Mesenchymal stem cell (in vitro differentiated cells and primary cell): ENCODE measurements at regions not wholly inside any gene's neighbourhood (a gene's known extent, or its start where the extent isn't known, plus 50 kb on each side); places are given as distances from the start of the nearest gene placed in this dataset.

Experiments used
- DNase-seq: peaks from one replicate; pipeline ENCODE4 v3.0.0-alpha.2; 2013
- H2AFZ ChIP-seq: one replicate; pipeline ENCODE4 v1.6.1; 2013; ENCODE audit warnings: low read depth, mild to moderate bottlenecking, control low read depth, inconsistent platforms, low read length, moderate library complexity
- H2AK5ac ChIP-seq: 2 replicates; pipeline ENCODE4 v1.6.1; 2013; ENCODE audit warnings: low read length, moderate library complexity, mild to moderate bottlenecking, inconsistent platforms; ENCODE audit not compliant: severe bottlenecking
- H2BK120ac ChIP-seq: one replicate; pipeline ENCODE4 v1.6.1; 2013; ENCODE audit warnings: low read depth, mild to moderate bottlenecking, inconsistent platforms, low read length, moderate library complexity
- H2BK12ac ChIP-seq, 2 experiments: one replicate each; pipeline ENCODE4 v1.6.1; 2013; ENCODE audit warnings: inconsistent platforms in 2 of 2, low read length in 2 of 2, mild to moderate bottlenecking in 2 of 2, moderate library complexity in 2 of 2, control low read depth in 1 of 2
- H2BK15ac ChIP-seq: one replicate; pipeline ENCODE4 v1.6.1; 2013; ENCODE audit warnings: mild to moderate bottlenecking, low read depth, inconsistent platforms; ENCODE audit not compliant: poor library complexity, severe bottlenecking
- H2BK5ac ChIP-seq: 2 replicates; pipeline ENCODE4 v1.6.1; 2013; ENCODE audit warnings: low read depth, mild to moderate bottlenecking, low read length, control low read depth, inconsistent platforms; ENCODE audit not compliant: poor library complexity, severe bottlenecking
- H3K14ac ChIP-seq, 2 experiments: one replicate each; pipeline ENCODE4 v1.6.1; 2013; ENCODE audit warnings: inconsistent platforms in 2 of 2, low read length in 2 of 2, control low read depth in 1 of 2, mild to moderate bottlenecking in 1 of 2, moderate library complexity in 1 of 2
- H3K18ac ChIP-seq, 2 experiments: one replicate each; pipeline ENCODE4 v1.6.1; 2013; ENCODE audit warnings: inconsistent platforms in 2 of 2, low read length in 2 of 2, control low read depth in 1 of 2, low read depth in 1 of 2, mild to moderate bottlenecking in 1 of 2
- H3K23ac ChIP-seq, 2 experiments: one replicate each; pipeline ENCODE4 v1.6.1; 2013; ENCODE audit warnings: inconsistent platforms in 2 of 2, low read length in 2 of 2, mild to moderate bottlenecking in 2 of 2, moderate library complexity in 2 of 2, control low read depth in 1 of 2
- H3K27ac ChIP-seq: 2 replicates; pipeline ENCODE4 v1.5.1; 2013; ENCODE audit warnings: mild to moderate bottlenecking, moderate library complexity, low read length, control low read depth, inconsistent platforms; ENCODE audit not compliant: poor library complexity, severe bottlenecking
- H3K27me3 ChIP-seq, 2 experiments: 2 replicates each; pipeline versions ENCODE4 v1.6.1 to v1.7.0; 2013; ENCODE audit warnings: low read length in 2 of 2, mild to moderate bottlenecking in 2 of 2, moderate library complexity in 2 of 2, control low read depth in 1 of 2, inconsistent platforms in 1 of 2; ENCODE audit not compliant: control insufficient read depth in 1 of 2, insufficient read depth in 1 of 2
- H3K36me3 ChIP-seq, 2 experiments: 2 replicates each; pipeline versions ENCODE4 v1.6.1 to v1.7.0; 2013; ENCODE audit warnings: low read length in 2 of 2, control low read depth in 1 of 2, inconsistent platforms in 1 of 2, low read depth in 1 of 2, mild to moderate bottlenecking in 1 of 2; ENCODE audit not compliant: insufficient read depth in 2 of 2, control insufficient read depth in 1 of 2
- H3K4ac ChIP-seq, 2 experiments: one replicate each; pipeline ENCODE4 v1.6.1; 2013; ENCODE audit warnings: inconsistent platforms in 2 of 2, low read length in 2 of 2, mild to moderate bottlenecking in 2 of 2, moderate library complexity in 2 of 2, control low read depth in 1 of 2, low read depth in 1 of 2
- H3K4me1 ChIP-seq: 2 replicates; pipeline ENCODE4 v1.6.1; 2013; ENCODE audit warnings: low read depth, low read length, control low read depth; ENCODE audit not compliant: control insufficient read depth, insufficient read depth
- H3K4me2 ChIP-seq: 2 replicates; pipeline ENCODE4 v1.6.1; 2013; ENCODE audit warnings: low read length, mild to moderate bottlenecking, inconsistent platforms; ENCODE audit not compliant: poor library complexity, severe bottlenecking
- H3K4me3 ChIP-seq, 2 experiments: 2 replicates each; pipeline versions ENCODE4 v1.5.1 to v1.7.0; 2013; ENCODE audit warnings: low read length in 2 of 2, mild to moderate bottlenecking in 2 of 2, control low read depth in 1 of 2, low read depth in 1 of 2; ENCODE audit not compliant: insufficient read depth in 1 of 2
- H3K79me1 ChIP-seq: replicated peaks from 2 replicates; pipeline ENCODE4 v1.6.1; 2013; ENCODE audit warnings: mild to moderate bottlenecking, control low read depth, low read length, inconsistent platforms; ENCODE audit not compliant: poor library complexity, severe bottlenecking
- H3K9ac ChIP-seq: 2 replicates; pipeline ENCODE4 v1.7.0; 2013; ENCODE audit warnings: mild to moderate bottlenecking, low read length, moderate library complexity
- H3K9me3 ChIP-seq: 2 replicates; pipeline ENCODE4 v1.7.0; 2013; ENCODE audit warnings: mild to moderate bottlenecking, low read length; ENCODE audit not compliant: control insufficient read depth
- H4K8ac ChIP-seq: one replicate; pipeline ENCODE4 v1.6.1; 2013; ENCODE audit warnings: inconsistent platforms, mild to moderate bottlenecking, low read length, moderate library complexity
- H4K91ac ChIP-seq: one replicate; pipeline ENCODE4 v1.6.1; 2013; ENCODE audit warnings: mild to moderate bottlenecking, low read length, inconsistent platforms
- WGBS: methylation state at CpG from one replicate; pipeline ENCODE4 v1.1.7; 2013; ENCODE audit warnings: mixed read lengths; 5-methylcytosine and 5-hydroxymethylcytosine counted together

GRCh38 chrX:25166145-25166544 is 150.4 kb upstream of the ARX start:
- no peak overlapping the region for H3K23ac ChIP-seq
- no peak overlapping the region for H4K8ac ChIP-seq
- no peaks in the 10 kb centered on the region for H3K9me3 ChIP-seq
- WGBS, result no CpG with 5 or more reads among the region's 4 CpGs
- H2AK5ac ChIP-seq, result no peak overlapping the region
- H3K36me3 ChIP-seq, result no peaks in the 10 kb centered on the region
- H2BK12ac ChIP-seq, result no peak overlapping the region
- H2BK120ac ChIP-seq, result no peak overlapping the region
- no peaks in the 10 kb centered on the region for H3K79me1 ChIP-seq
- H3K4me2 ChIP-seq, result no peak overlapping the region
- H4K91ac ChIP-seq, result no peak overlapping the region
- no peak overlapping the region for H3K27ac ChIP-seq
- H3K4ac ChIP-seq, result no peak overlapping the region
- no peak overlapping the region for H2BK5ac ChIP-seq
- no peak overlapping the region for H2BK15ac ChIP-seq
- H3K14ac ChIP-seq, result no peak overlapping the region
- no peak for DNase-seq
- H2AFZ ChIP-seq, result no peak overlapping the region
- no peak overlapping the region for H3K4me3 ChIP-seq
- peaks cover 0 to 28% of the 10 kb centered on the region in 2 experiments for H3K27me3 ChIP-seq
- no peaks in the 10 kb centered on the region for H3K4me1 ChIP-seq
- no peak overlapping the region for H3K18ac ChIP-seq
- H3K9ac ChIP-seq, result no peak overlapping the region

- Histone ChIP-seq H3K4me1 (no peaks in the 10 kb centered on the region), H2BK15ac (no peak overlapping the region), H3K27me3 (peaks cover 0 to 8% of the 10 kb centered on the region in 2 experiments), H3K79me1 (no peaks in the 10 kb centered on the region), H3K27ac (no peak overlapping the region), H3K4ac (no peak overlapping the region), H2BK5ac (no peak overlapping the region), H3K4me3 (no peak overlapping the region), H3K9me3 (no peaks in the 10 kb centered on the region), H2BK120ac (no peak overlapping the region), H3K14ac (no peak overlapping the region), H2AK5ac (no peak overlapping the region), H3K23ac (no peak overlapping the region), H3K36me3 (no peaks in the 10 kb centered on the region), H3K4me2 (no peak overlapping the region), H2AFZ (no peak overlapping the region), H3K18ac (no peak overlapping the region), H4K91ac (no peak overlapping the region), H2BK12ac (no peak overlapping the region), H4K8ac (no peak overlapping the region), H3K9ac (no peak overlapping the region)
- no peak for DNase-seq
- 10% methylated on average over 1 of the region's 2 CpGs for WGBS
Observed at GRCh38 chrX:25158635-25159034, 142.9 kb upstream of the ARX start.

- no CpG with 5 or more reads among the region's 3 CpGs for WGBS
- H3K4me2 ChIP-seq, result no peak overlapping the region
- H4K8ac ChIP-seq, result no peak overlapping the region
- no peaks in the 10 kb centered on the region for H3K36me3 ChIP-seq
- H3K4ac ChIP-seq, result no peak overlapping the region
- no peak overlapping the region for H2BK15ac ChIP-seq
- H3K27me3 ChIP-seq, result peaks cover 0 to 12% of the 10 kb centered on the region in 2 experiments
- no peak overlapping the region for H2AK5ac ChIP-seq
- no peak overlapping the region for H2BK12ac ChIP-seq
- no peak overlapping the region for H2BK5ac ChIP-seq
- H3K4me1 ChIP-seq, result no peaks in the 10 kb centered on the region
- no peaks in the 10 kb centered on the region for H3K9me3 ChIP-seq
- H2BK120ac ChIP-seq, result no peak overlapping the region
- H3K9ac ChIP-seq, result no peak overlapping the region
- H3K14ac ChIP-seq, result no peak overlapping the region
- H2AFZ ChIP-seq, result no peak overlapping the region
- DNase-seq, result no peak
- H3K79me1 ChIP-seq, result no peaks in the 10 kb centered on the region
- H3K4me3 ChIP-seq, result no peak overlapping the region
- H3K23ac ChIP-seq, result no peak overlapping the region
- H4K91ac ChIP-seq, result no peak overlapping the region
- H3K18ac ChIP-seq, result no peak overlapping the region
- no peak overlapping the region for H3K27ac ChIP-seq
Observed at GRCh38 chrX:25156832-25157231, 141.1 kb upstream of the ARX start.

- Histone ChIP-seq H2BK12ac (no peak overlapping the region), H3K14ac (no peak overlapping the region), H4K91ac (no peak overlapping the region), H3K23ac (no peak overlapping the region), H3K36me3 (no peaks in the 10 kb centered on the region), H3K27ac (no peak overlapping the region), H2BK15ac (no peak overlapping the region), H3K4ac (no peak overlapping the region), H2BK120ac (no peak overlapping the region), H3K9ac (no peak overlapping the region), H3K9me3 (no peaks in the 10 kb centered on the region), H3K4me1 (no peaks in the 10 kb centered on the region), H4K8ac (no peak overlapping the region), H2AK5ac (no peak overlapping the region), H3K4me3 (no peak overlapping the region), H3K27me3 (peaks cover 0 to 12% of the 10 kb centered on the region in 2 experiments), H3K18ac (no peak overlapping the region), H2BK5ac (no peak overlapping the region), H2AFZ (no peak overlapping the region), H3K79me1 (no peaks in the 10 kb centered on the region), H3K4me2 (no peak overlapping the region)
- peak; percentile 0 for DNase-seq
- no CpG with 5 or more reads among the region's 3 CpGs for WGBS
Observed at GRCh38 chrX:25156323-25156722, 140.6 kb upstream of the ARX start.
